ENCODE measurements at regions not wholly inside any gene's neighbourhood (a gene's known extent, or its start where the extent isn't known, plus 50 kb on each side); places are given as distances from the start of the nearest gene placed in this dataset.

- TF ChIP-seq CTCF (IDR thresholded peaks at IDR 0.05; ENCODE audit: low read depth, low read length, poor library complexity, severe bottlenecking), result no peak
- no peak for TF ChIP-seq EZH2phosphoT487 (IDR thresholded peaks at IDR 0.05; ENCODE audit: borderline replicate concordance, low read length)
Observed at GRCh38 chr7:52344015-52344414, 691.4 kb upstream of the POM121L12 start.

Data from DOHH2 (cell line).